Limb (tissue), 2 donors: ENCODE measurements at regions not wholly inside any gene's neighbourhood (a gene's known extent, or its start where the extent isn't known, plus 50 kb on each side); places are given as distances from the start of the nearest gene placed in this dataset.
A peak's percentile ranks its signal among the peaks of the same experiment; 100 is the strongest.

Experiments
- DNase-seq, 2 donors: peaks; one replicate each; pipeline ENCODE4 v3.0.0-alpha.2; 2016; ENCODE audit errors: extremely low spot score in 2 of 2

GRCh38 chr13:76023652-76024051 lies 387.5 kb downstream of the LMO7 start:
- no peak for DNase-seq

- DNase-seq = no peak
These were observed 384.4 kb downstream of the LMO7 start for GRCh38 chr13:76020421-76020955.

- peak in 1 of 2 donors; percentile 49 for DNase-seq
These were observed 383.4 kb downstream of the LMO7 start for GRCh38 chr13:76019421-76020044.

- DNase-seq = no peak
These were observed 381.9 kb downstream of the LMO7 start for GRCh38 chr13:76017861-76018556.

GRCh38 chr13:76016799-76017400 lies 380.8 kb downstream of the LMO7 start:
- DNase-seq = no peak

GRCh38 chr13:76014406-76015318 lies 378.5 kb downstream of the LMO7 start:
- DNase-seq = peak in 1 of 2 donors; percentile 35

GRCh38 chr13:76012091-76012721 lies 376.1 kb downstream of the LMO7 start:
- no peak for DNase-seq

GRCh38 chr13:76009267-76009890 lies 373.2 kb downstream of the LMO7 start:
- no peak for DNase-seq

- no peak for DNase-seq
These were observed 368.3 kb downstream of the LMO7 start for GRCh38 chr13:76004416-76004815.

GRCh38 chr13:76000131-76000530 lies 364.0 kb downstream of the LMO7 start:
- no peak for DNase-seq

GRCh38 chr13:75996582-75996981 lies 360.5 kb downstream of the LMO7 start:
- no peak for DNase-seq

- no peak for DNase-seq
These were observed 359.8 kb downstream of the LMO7 start for GRCh38 chr13:75995966-75996365.

GRCh38 chr13:75993823-75994222 lies 357.7 kb downstream of the LMO7 start:
- DNase-seq = no peak

GRCh38 chr13:75993241-75993640 lies 357.1 kb downstream of the LMO7 start:
- DNase-seq = no peak

GRCh38 chr13:75986818-75987217 lies 350.7 kb downstream of the LMO7 start:
- no peak for DNase-seq

- no peak for DNase-seq
These were observed 349.0 kb downstream of the LMO7 start for GRCh38 chr13:75985132-75985531.

- DNase-seq = no peak
These were observed 342.7 kb downstream of the LMO7 start for GRCh38 chr13:75978818-75979217.

- no peak for DNase-seq
These were observed 332.1 kb downstream of the LMO7 start for GRCh38 chr13:75968103-75968838.

GRCh38 chr13:75963302-75963701 lies 327.2 kb downstream of the LMO7 start:
- no peak for DNase-seq

- no peak for DNase-seq
These were observed 325.8 kb downstream of the LMO7 start for GRCh38 chr13:75961911-75962310.
